G401 (cell line): ENCODE measurements at regions not wholly inside any gene's neighbourhood (a gene's known extent, or its start where the extent isn't known, plus 50 kb on each side); places are given as distances from the start of the nearest gene placed in this dataset.

Experiments used
- DNase-seq: peaks from one replicate; pipeline ENCODE4 v3.0.0-alpha.2; 2015; ENCODE audit warnings: low spot score
- in situ Hi-C: cut with HindIII; loops from 2 replicates; pipeline ENCODE4 v1.10.0; 2016; ENCODE audit warnings: low sequenced_read_pairs, mixed read lengths

GRCh38 chr2:123086613-123087385 is 938.3 kb upstream of the CNTNAP5 start:
- in situ Hi-C loops: no loop called here
- no peak for DNase-seq

- in situ Hi-C loops: no loop called here
- no peak for DNase-seq
Measured at GRCh38 chr2:123091471-123091870, 933.6 kb upstream of the CNTNAP5 start.

- no peak for DNase-seq
- in situ Hi-C loops: no loop called here
Measured at GRCh38 chr2:123093199-123093598, 931.9 kb upstream of the CNTNAP5 start.

- in situ Hi-C loops: no loop called here
Measured at GRCh38 chr2:123095219-123095835, 929.8 kb upstream of the CNTNAP5 start.

GRCh38 chr2:123098619-123099018 is 926.5 kb upstream of the CNTNAP5 start:
- in situ Hi-C loops: no loop called here

More at GRCh38 chr2:123095219-123095835, 929.8 kb upstream of the CNTNAP5 start:
- no peak for DNase-seq

GRCh38 chr2:123101434-123101833 is 923.7 kb upstream of the CNTNAP5 start:
- DNase-seq: no peak
- in situ Hi-C loops: no loop called here

More at GRCh38 chr2:123098619-123099018, 926.5 kb upstream of the CNTNAP5 start:
- DNase-seq: no peak

GRCh38 chr2:123103902-123104301 is 921.2 kb upstream of the CNTNAP5 start:
- in situ Hi-C loops: no loop called here
- DNase-seq: no peak

- in situ Hi-C loops: no loop called here
Measured at GRCh38 chr2:123116595-123116994, 908.5 kb upstream of the CNTNAP5 start.

GRCh38 chr2:123127236-123127635 is 897.9 kb upstream of the CNTNAP5 start:
- DNase-seq: no peak
- in situ Hi-C loops: no loop called here

More at GRCh38 chr2:123116595-123116994, 908.5 kb upstream of the CNTNAP5 start:
- DNase-seq: no peak

- no peak for DNase-seq
- in situ Hi-C loops: no loop called here
Measured at GRCh38 chr2:123128951-123129350, 896.1 kb upstream of the CNTNAP5 start.

- in situ Hi-C loops: no loop called here
Measured at GRCh38 chr2:123136419-123136818, 888.7 kb upstream of the CNTNAP5 start.

GRCh38 chr2:123144082-123144481 is 881.0 kb upstream of the CNTNAP5 start:
- no peak for DNase-seq
- in situ Hi-C loops: no loop called here

More at GRCh38 chr2:123136419-123136818, 888.7 kb upstream of the CNTNAP5 start:
- no peak for DNase-seq

GRCh38 chr2:123153041-123153440 is 872.0 kb upstream of the CNTNAP5 start:
- DNase-seq: no peak
- in situ Hi-C loops: no loop called here

GRCh38 chr2:123154195-123154594 is 870.9 kb upstream of the CNTNAP5 start:
- no peak for DNase-seq

GRCh38 chr2:123157016-123157415 is 868.1 kb upstream of the CNTNAP5 start:
- no peak for DNase-seq
- in situ Hi-C loops: no loop called here

More at GRCh38 chr2:123154195-123154594, 870.9 kb upstream of the CNTNAP5 start:
- in situ Hi-C loops: no loop called here

- in situ Hi-C loops: no loop called here
Measured at GRCh38 chr2:123162400-123163016, 862.6 kb upstream of the CNTNAP5 start.

GRCh38 chr2:123163398-123163797 is 861.7 kb upstream of the CNTNAP5 start:
- in situ Hi-C loops: no loop called here
- no peak for DNase-seq

More at GRCh38 chr2:123162400-123163016, 862.6 kb upstream of the CNTNAP5 start:
- no peak for DNase-seq

GRCh38 chr2:123164216-123164615 is 860.9 kb upstream of the CNTNAP5 start:
- in situ Hi-C loops: no loop called here
- DNase-seq: no peak

- DNase-seq: no peak
Measured at GRCh38 chr2:123165616-123166015, 859.5 kb upstream of the CNTNAP5 start.

GRCh38 chr2:123179526-123179925 is 845.6 kb upstream of the CNTNAP5 start:
- no peak for DNase-seq
- in situ Hi-C loops: no loop called here

More at GRCh38 chr2:123165616-123166015, 859.5 kb upstream of the CNTNAP5 start:
- in situ Hi-C loops: no loop called here
